ENCODE measurements at regions not wholly inside any gene's neighbourhood (a gene's known extent, or its start where the extent isn't known, plus 50 kb on each side); places are given as distances from the start of the nearest gene placed in this dataset.

DNA sequence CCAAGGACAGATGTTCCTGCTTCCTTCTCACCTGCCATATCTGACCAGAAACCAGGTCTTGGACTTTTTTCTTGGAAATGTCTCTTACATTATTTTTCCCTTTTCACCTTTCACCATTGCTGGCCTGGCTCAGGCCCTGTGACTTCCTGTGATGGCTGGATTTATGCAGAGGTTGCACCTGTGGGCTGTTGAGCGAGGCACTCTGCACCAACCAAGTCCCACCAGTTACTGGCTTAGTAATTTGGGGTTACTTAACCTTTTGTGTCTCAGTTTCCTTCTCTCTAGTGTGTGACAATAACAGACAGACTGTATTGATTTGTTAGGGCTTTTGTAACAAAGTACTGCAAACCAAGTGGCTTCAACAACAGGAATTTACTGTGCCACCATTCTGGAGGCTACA, 110.0 kb downstream of the INSIG2 start:
- no peak for TF ChIP-seq POLR2A (IDR thresholded peaks at IDR 0.05)
- TF ChIP-seq, protein P1, sequence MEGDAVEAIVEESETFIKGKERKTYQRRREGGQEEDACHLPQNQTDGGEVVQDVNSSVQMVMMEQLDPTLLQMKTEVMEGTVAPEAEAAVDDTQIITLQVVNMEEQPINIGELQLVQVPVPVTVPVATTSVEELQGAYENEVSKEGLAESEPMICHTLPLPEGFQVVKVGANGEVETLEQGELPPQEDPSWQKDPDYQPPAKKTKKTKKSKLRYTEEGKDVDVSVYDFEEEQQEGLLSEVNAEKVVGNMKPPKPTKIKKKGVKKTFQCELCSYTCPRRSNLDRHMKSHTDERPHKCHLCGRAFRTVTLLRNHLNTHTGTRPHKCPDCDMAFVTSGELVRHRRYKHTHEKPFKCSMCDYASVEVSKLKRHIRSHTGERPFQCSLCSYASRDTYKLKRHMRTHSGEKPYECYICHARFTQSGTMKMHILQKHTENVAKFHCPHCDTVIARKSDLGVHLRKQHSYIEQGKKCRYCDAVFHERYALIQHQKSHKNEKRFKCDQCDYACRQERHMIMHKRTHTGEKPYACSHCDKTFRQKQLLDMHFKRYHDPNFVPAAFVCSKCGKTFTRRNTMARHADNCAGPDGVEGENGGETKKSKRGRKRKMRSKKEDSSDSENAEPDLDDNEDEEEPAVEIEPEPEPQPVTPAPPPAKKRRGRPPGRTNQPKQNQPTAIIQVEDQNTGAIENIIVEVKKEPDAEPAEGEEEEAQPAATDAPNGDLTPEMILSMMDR (IDR thresholded peaks at IDR 0.05), result no peak

All from ovary (tissue), 3 donors.